Heart right ventricle (tissue), 16 donors: ENCODE measurements at regions not wholly inside any gene's neighbourhood (a gene's known extent, or its start where the extent isn't known, plus 50 kb on each side); places are given as distances from the start of the nearest gene placed in this dataset.

ENCODE experiments used
- ATAC-seq, 8 donors: fragments of 200-7000 bp; cut with Tn5 transposase; one replicate each; pipeline ENCODE4 v1.9.1; 2020; ENCODE audit warnings: mild to moderate bottlenecking in 8 of 8, moderate library complexity in 8 of 8, moderate number of reproducible peaks in 1 of 8
- DNase-seq, 2 donors: peaks; one replicate each; pipeline ENCODE4 v3.0.0-alpha.2; 2020
- H3K27ac ChIP-seq, 10 donors: fragments of 200-600 bp; sonication (generic) in 2 of 10; one replicate each; pipeline versions ENCODE4 v1.5.0 to v1.8.0; 2020 to 2022; ENCODE audit warnings: mild to moderate bottlenecking in 3 of 10
- H3K27me3 ChIP-seq, 7 donors: fragments of 200-600 bp; one replicate each; pipeline ENCODE4 v1.8.0; 2021 to 2022; ENCODE audit warnings: mild to moderate bottlenecking in 2 of 7
- H3K36me3 ChIP-seq, 9 donors: fragments of 200-600 bp; sonication (generic) in 1 of 9; one replicate each; pipeline versions ENCODE4 v1.5.0 to v1.8.0; 2020 to 2022; ENCODE audit warnings: mild to moderate bottlenecking in 2 of 9
- H3K4me1 ChIP-seq, 9 donors: fragments of 200-600 bp; sonication (generic) in 1 of 9; one replicate each; pipeline versions ENCODE4 v1.5.0 to v1.8.0; 2020 to 2022; ENCODE audit warnings: mild to moderate bottlenecking in 4 of 9
- H3K4me3 ChIP-seq, 10 donors: fragments of 200-600 bp; sonication (generic) in 2 of 10; one replicate each; pipeline versions ENCODE4 v1.5.0 to v1.8.0; 2020 to 2022; ENCODE audit warnings: mild to moderate bottlenecking in 7 of 10, moderate library complexity in 2 of 10
- H3K9me3 ChIP-seq, 11 donors: fragments of 200-600 bp in 10 of 11; sonication (generic) in 2 of 11; one replicate each; pipeline versions ENCODE4 v1.5.0 to v1.8.0; 2013 to 2022; ENCODE audit warnings: mild to moderate bottlenecking in 2 of 11, control low read depth in 1 of 11, moderate library complexity in 1 of 11
- CTCF ChIP-seq, 9 donors: fragments of 200-600 bp; sonication (generic) in 2 of 9; IDR thresholded peaks; one replicate each; pipeline versions ENCODE4 v1.5.0 to v1.8.0; 2021 to 2022; ENCODE audit warnings: antibody characterized with exemption in 9 of 9, mild to moderate bottlenecking in 5 of 9, moderate library complexity in 1 of 9
- WGBS, 2 donors: extraction: QIAGEN DNeasy Blood & Tissue Kit; methylation state at CpG; one replicate each; pipeline ENCODE4 v1.1.7; 2013; ENCODE audit warnings: inconsistent platforms in 1 of 2; 5-methylcytosine and 5-hydroxymethylcytosine counted together
- intact Hi-C, 10 donors: fragments of 100-400 bp; cut with DNase I; formaldehyde crosslinking; loops; one replicate each; pipeline versions ENCODE4 v1.11.1 to v1.14.2; 2022
- donor health status: Arrhythmogenic right ventricular cardiomyopathy.
- donor health status: ischemic (EF 13 %, LVEDD 7.1; RV severe dilation, severe dysfunction).
- donor health status: healthy with polysubstance abuse.
- donor health status: DM: no; HTN: yes; CAD: no.
- donor health status: DM: no; HTN: no; CAD: no.
- donor health status: ischemic (EF 25% LVEDD 6.9; RV normal size, moderate dysfunction).
- donor health status: ischemic (EF 25% LVEDD 5.7; RV mildly dilated, moderate dysfunction).
- donor health status: healthy.
- donor health status: DM: yes; HTN: yes; CAD: no.
- donor health status: Ischemic cardiomyopathy.
- donor health status: ischemic (EF 35%, LVEDD 5.7; RV mildly dilated, moderate dysfunction).
- donor health status: nonischemic (EF 11% LVEDD 7.7; RV severe dilation, severe dysfunction).
- donor health status: DM: yes; HTN: yes; CAD: no.
- donor health status: PGD.
- donor health status: ischemic (EF 29% LVEDD 5.4; RV normal size, mild dysfunction).
- donor health status: nonischemic (EF 23%, LVEDD 6.1; RV moderate dilation, normal function).

- H3K4me3 ChIP-seq: no peak overlapping the region
- no peak for ATAC-seq
- no peaks in the 10 kb centered on the region for H3K4me1 ChIP-seq
- no peak overlapping the region for H3K27ac ChIP-seq
- H3K27me3 ChIP-seq: peaks cover 0 to 5% (median 0%) of the 10 kb centered on the region in 7 donors
- no peak for DNase-seq
- intact Hi-C loops: no loop called here
- TF ChIP-seq CTCF (IDR thresholded peaks at IDR 0.05): no peak
- H3K36me3 ChIP-seq: no peaks in the 10 kb centered on the region
- no peaks in the 10 kb centered on the region for H3K9me3 ChIP-seq
- 85 to 89% methylated on average over 4 of the region's 4 CpGs for WGBS, 2 donors
Observed at GRCh38 chr4:104899863-104900262, 246.8 kb upstream of the TET2 start.

- Histone ChIP-seq H3K4me3 (no peak overlapping the region), H3K27ac (no peak overlapping the region), H3K4me1 (no peaks in the 10 kb centered on the region), H3K9me3 (no peaks in the 10 kb centered on the region), H3K36me3 (no peaks in the 10 kb centered on the region), H3K27me3 (peaks cover 0 to 5% (median 0%) of the 10 kb centered on the region in 7 donors)
- ATAC-seq: no peak
- peak in 1 of 2 donors; percentile 3 for DNase-seq
- intact Hi-C loops: no loop called here
- 14 to 21% methylated on average over 3 of the region's 3 CpGs for WGBS, 2 donors
- TF ChIP-seq CTCF (IDR thresholded peaks at IDR 0.05): no peak
Observed at GRCh38 chr4:104901438-104901837, 245.2 kb upstream of the TET2 start.

GRCh38 chr4:104901961-104902605 lies 244.6 kb upstream of the TET2 start:
- no peak for TF ChIP-seq CTCF (IDR thresholded peaks at IDR 0.05)
- Histone ChIP-seq H3K4me1 (no peaks in the 10 kb centered on the region), H3K4me3 (no peak overlapping the region), H3K27ac (no peak overlapping the region), H3K9me3 (no peaks in the 10 kb centered on the region), H3K36me3 (no peaks in the 10 kb centered on the region), H3K27me3 (peaks cover 0 to 5% (median 0%) of the 10 kb centered on the region in 7 donors)
- no peak for DNase-seq
- intact Hi-C loops: no loop called here
- no peak for ATAC-seq
- 66 to 69% methylated on average over 4 of the region's 4 CpGs for WGBS, 2 donors

- Histone ChIP-seq H3K4me3 (no peak overlapping the region), H3K27me3 (peaks cover 0 to 5% (median 0%) of the 10 kb centered on the region in 7 donors), H3K36me3 (no peaks in the 10 kb centered on the region), H3K27ac (no peak overlapping the region), H3K4me1 (no peaks in the 10 kb centered on the region), H3K9me3 (no peaks in the 10 kb centered on the region)
- intact Hi-C loops: no loop called here
- WGBS, 2 donors: 62 to 71% methylated on average over 2 of the region's 2 CpGs
- no peak for DNase-seq
- TF ChIP-seq CTCF (IDR thresholded peaks at IDR 0.05): no peak
- ATAC-seq: no peak
Observed at GRCh38 chr4:104905065-104905464, 241.6 kb upstream of the TET2 start.
